GM12874 (cell line): ENCODE measurements at regions not wholly inside any gene's neighbourhood (a gene's known extent, or its start where the extent isn't known, plus 50 kb on each side); places are given as distances from the start of the nearest gene placed in this dataset.

Source experiments
- CTCF ChIP-seq: IDR thresholded peaks from 2 replicates; pipeline ENCODE4 v1.5.1; 2011; ENCODE audit warnings: low read depth, mild to moderate bottlenecking, control low read depth, low read length, moderate library complexity; ENCODE audit not compliant: insufficient read depth

GRCh38 chr22:26812731-26813130 is 155.3 kb downstream of the MIAT start:
- TF ChIP-seq CTCF, result no peak

GRCh38 chr22:26816726-26817125 is 159.3 kb downstream of the MIAT start:
- TF ChIP-seq CTCF, result no peak

- TF ChIP-seq CTCF, result no peak
Measured at GRCh38 chr22:26817926-26818325, 160.5 kb downstream of the MIAT start.

GRCh38 chr22:26821854-26822253 is 164.5 kb downstream of the MIAT start:
- TF ChIP-seq CTCF, result no peak

- TF ChIP-seq CTCF, result no peak
Measured at GRCh38 chr22:26822313-26822712, 164.9 kb downstream of the MIAT start.

GRCh38 chr22:26823966-26824365 is 166.6 kb downstream of the MIAT start:
- no peak for TF ChIP-seq CTCF

- no peak for TF ChIP-seq CTCF
Measured at GRCh38 chr22:26825960-26826935, 168.9 kb downstream of the MIAT start.
